GM10248 (cell line): ENCODE measurements at regions not wholly inside any gene's neighbourhood (a gene's known extent, or its start where the extent isn't known, plus 50 kb on each side); places are given as distances from the start of the nearest gene placed in this dataset.

Experiments
- CTCF ChIA-PET: fragments of 300-600 bp; sonication (Branson Sonifier 250); formaldehyde crosslinking; extraction: SDS; loops from one replicate; lab custom pipeline; 2021; ENCODE audit warnings: antibody characterized with exemption; lab: Yijun Ruan, JAX
- POLR2A ChIA-PET: fragments of 350-650 bp; sonication (Branson Sonifier 250); formaldehyde crosslinking; extraction: SDS; loops from one replicate; lab custom pipeline; 2020; ENCODE audit warnings: antibody characterized with exemption; lab: Yijun Ruan, JAX
- DNase-seq: peaks from one replicate; pipeline ENCODE4 v3.0.0; 2012; ENCODE audit errors: extremely low spot score
- TF ChIP-seq, protein P1 (sequence below): IDR thresholded peaks from 2 replicates; pipeline ENCODE4 v1.5.1; 2012; ENCODE audit warnings: mild to moderate bottlenecking, low read depth; ENCODE audit errors: extremely low read depth, missing control alignments, control extremely low read depth

DNA sequence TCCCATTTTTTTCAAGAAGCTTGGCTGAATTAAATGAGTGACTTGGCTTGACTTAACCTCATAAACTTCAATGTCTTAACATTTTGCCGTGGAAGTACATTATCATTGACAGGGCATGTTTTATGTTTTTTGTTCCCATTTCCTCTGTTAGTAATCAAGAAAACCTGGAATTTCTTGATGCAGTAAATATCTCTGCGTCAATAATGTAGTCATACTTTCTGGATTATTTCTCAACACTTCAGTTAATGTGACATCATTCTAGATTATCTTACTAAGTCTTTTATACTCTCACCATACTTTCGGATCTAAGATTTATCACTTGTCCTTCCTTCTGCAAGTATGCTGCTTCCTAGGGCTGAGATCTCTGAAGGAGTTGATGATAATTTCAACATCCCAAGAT, 58.6 kb upstream of the PGR start:
- no peak for DNase-seq
- TF ChIP-seq, protein P1, sequence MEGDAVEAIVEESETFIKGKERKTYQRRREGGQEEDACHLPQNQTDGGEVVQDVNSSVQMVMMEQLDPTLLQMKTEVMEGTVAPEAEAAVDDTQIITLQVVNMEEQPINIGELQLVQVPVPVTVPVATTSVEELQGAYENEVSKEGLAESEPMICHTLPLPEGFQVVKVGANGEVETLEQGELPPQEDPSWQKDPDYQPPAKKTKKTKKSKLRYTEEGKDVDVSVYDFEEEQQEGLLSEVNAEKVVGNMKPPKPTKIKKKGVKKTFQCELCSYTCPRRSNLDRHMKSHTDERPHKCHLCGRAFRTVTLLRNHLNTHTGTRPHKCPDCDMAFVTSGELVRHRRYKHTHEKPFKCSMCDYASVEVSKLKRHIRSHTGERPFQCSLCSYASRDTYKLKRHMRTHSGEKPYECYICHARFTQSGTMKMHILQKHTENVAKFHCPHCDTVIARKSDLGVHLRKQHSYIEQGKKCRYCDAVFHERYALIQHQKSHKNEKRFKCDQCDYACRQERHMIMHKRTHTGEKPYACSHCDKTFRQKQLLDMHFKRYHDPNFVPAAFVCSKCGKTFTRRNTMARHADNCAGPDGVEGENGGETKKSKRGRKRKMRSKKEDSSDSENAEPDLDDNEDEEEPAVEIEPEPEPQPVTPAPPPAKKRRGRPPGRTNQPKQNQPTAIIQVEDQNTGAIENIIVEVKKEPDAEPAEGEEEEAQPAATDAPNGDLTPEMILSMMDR, result no peak
- ChIA-PET POLR2A (no interaction called here), CTCF (no interaction called here)

GRCh38 chr11:101187748-101188147, 58.1 kb upstream of the PGR start:
- ChIA-PET POLR2A (no interaction called here), CTCF (no interaction called here)
- TF ChIP-seq, protein P1, result no peak
- no peak for DNase-seq

GRCh38 chr11:101185985-101186384, 56.4 kb upstream of the PGR start:
- CTCF ChIA-PET, result interaction anchor here (1.3 kb wide), 1 partner anchor 13 kb away, joined by 3 read pairs; no protein-coding TSS in a partner anchor
- TF ChIP-seq, protein P1, result no peak

GRCh38 chr11:101182467-101182866, 52.9 kb upstream of the PGR start:
- TF ChIP-seq, protein P1, result no peak
- POLR2A ChIA-PET, result no interaction called here
- no peak for DNase-seq
- CTCF ChIA-PET, result no interaction called here

More at GRCh38 chr11:101185985-101186384, 56.4 kb upstream of the PGR start:
- no peak for DNase-seq
- POLR2A ChIA-PET, result no interaction called here

DNA sequence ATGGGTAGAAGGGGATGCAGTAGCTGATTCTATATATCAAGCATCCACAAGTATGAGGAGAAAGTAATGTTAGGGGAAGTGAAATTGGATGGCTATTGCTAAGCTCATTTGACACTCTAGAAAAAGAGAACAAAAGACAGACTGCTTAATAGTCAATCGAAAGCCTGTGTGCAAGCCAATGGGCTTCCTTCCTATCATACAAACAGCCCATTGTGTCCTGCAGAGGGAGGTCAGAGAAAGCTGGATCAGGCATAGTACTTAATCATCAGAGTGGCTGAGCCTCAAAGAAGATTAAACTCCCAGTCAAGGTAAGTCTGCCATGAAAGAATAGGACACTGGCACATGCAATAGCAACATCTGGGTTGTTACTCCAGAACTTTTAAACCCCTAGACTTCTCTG, 50.9 kb upstream of the PGR start:
- TF ChIP-seq, protein P1, result no peak
- ChIA-PET CTCF (no interaction called here), POLR2A (no interaction called here)
- DNase-seq, result no peak
